ENCODE measurements at regions not wholly inside any gene's neighbourhood (a gene's known extent, or its start where the extent isn't known, plus 50 kb on each side); places are given as distances from the start of the nearest gene placed in this dataset.

GRCh38 chr4:22062676-22063075 is 114.1 kb upstream of the KCNIP4 start:
- no peak for TF ChIP-seq POLR2AphosphoS5 (IDR thresholded peaks at IDR 0.05; ENCODE audit: low read depth, low read length)
- no peak for TF ChIP-seq CTCF (IDR thresholded peaks at IDR 0.05)
- no peak for TF ChIP-seq SIN3A (IDR thresholded peaks at IDR 0.05; ENCODE audit: borderline replicate concordance, low read depth, low read length)
- TF ChIP-seq CHD2 (IDR thresholded peaks at IDR 0.05; ENCODE audit: low read length, partially characterized antibody): no peak
- no peak for TF ChIP-seq TEAD4 (IDR thresholded peaks at IDR 0.05; ENCODE audit: borderline replicate concordance, insufficient read depth)
- no peak for TF ChIP-seq EZH2phosphoT487 (IDR thresholded peaks at IDR 0.05; ENCODE audit: borderline replicate concordance, low read depth)
- no peak for TF ChIP-seq USF2 (IDR thresholded peaks at IDR 0.05; ENCODE audit: borderline replicate concordance, low read depth, low read length)
- TF ChIP-seq GABPA (IDR thresholded peaks at IDR 0.05; ENCODE audit: low read depth): no peak
- no peak for TF ChIP-seq REST (IDR thresholded peaks at IDR 0.05; ENCODE audit: low read depth, low read length)
